Activated naive CD4-positive, alpha-beta T cell treated with anti-CD3 and anti-CD28 coated beads, Interleukin-2, amount 50 U/mL, for 72 hours (primary cell): ENCODE measurements at regions not wholly inside any gene's neighbourhood (a gene's known extent, or its start where the extent isn't known, plus 50 kb on each side); places are given as distances from the start of the nearest gene placed in this dataset.

ENCODE experiments used
- ATAC-seq, 2 donors: fragments of 150-1000 bp; cut with Tn5 transposase; 2 replicates each; pipeline ENCODE4 v1.10.0; 2021; ENCODE audit warnings: mild to moderate bottlenecking in 2 of 2, moderate library complexity in 2 of 2
- DNase-seq, 2 donors: peaks; one replicate each; pipeline ENCODE4 v3.0.0; 2021 to 2022; ENCODE audit warnings: low spot score in 2 of 2
- H3K27ac Mint-ChIP-seq, 2 donors: one replicate each; pipeline ENCODE4 v1.8.0; 2022; ENCODE audit warnings: mild to moderate bottlenecking in 2 of 2, mixed read lengths in 2 of 2
- H3K36me3 Mint-ChIP-seq, 2 donors: one replicate each; pipeline ENCODE4 v1.8.0; 2022; ENCODE audit warnings: mixed read lengths in 2 of 2
- H3K9me3 Mint-ChIP-seq, 2 donors: one replicate each; pipeline ENCODE4 v1.8.0; 2022; ENCODE audit warnings: mixed read lengths in 2 of 2

DNA sequence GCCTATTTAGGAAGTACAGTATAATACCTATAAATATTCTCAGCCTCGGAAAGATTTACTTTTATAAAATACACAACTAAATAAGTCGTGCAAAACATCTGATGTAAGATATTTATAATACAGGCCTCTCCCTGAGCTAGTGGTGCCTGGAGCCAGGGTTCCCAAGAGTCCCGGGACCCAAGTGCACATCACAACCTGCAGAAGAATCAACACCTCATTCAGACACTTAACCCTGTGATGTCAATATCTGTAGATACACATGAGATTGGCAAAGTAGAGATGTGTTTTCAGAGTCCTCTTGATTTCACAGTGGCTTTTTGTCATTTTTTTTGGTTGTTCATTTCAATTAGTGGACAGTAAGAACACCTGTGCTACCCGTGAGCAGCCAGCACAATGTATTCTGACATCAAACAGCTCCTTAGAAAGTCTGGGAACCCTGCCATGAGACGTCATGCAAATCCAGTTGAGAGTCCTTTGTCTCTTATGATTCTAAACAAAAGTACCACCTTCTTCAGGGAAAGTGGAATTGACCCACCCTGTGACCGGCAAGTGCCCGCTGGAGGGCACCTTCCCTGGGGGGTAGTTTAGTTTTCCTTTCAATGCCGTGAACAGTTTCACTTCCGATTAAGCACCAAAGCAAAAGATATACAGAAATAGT lies 101.6 kb downstream of the DACT2 start:
- DNase-seq (no peak), ATAC-seq (no peak)
- no peak overlapping the region for H3K27ac Mint-ChIP-seq
- no peaks in the 10 kb centered on the region for H3K9me3 Mint-ChIP-seq
- no peaks in the 10 kb centered on the region for H3K36me3 Mint-ChIP-seq

DNA sequence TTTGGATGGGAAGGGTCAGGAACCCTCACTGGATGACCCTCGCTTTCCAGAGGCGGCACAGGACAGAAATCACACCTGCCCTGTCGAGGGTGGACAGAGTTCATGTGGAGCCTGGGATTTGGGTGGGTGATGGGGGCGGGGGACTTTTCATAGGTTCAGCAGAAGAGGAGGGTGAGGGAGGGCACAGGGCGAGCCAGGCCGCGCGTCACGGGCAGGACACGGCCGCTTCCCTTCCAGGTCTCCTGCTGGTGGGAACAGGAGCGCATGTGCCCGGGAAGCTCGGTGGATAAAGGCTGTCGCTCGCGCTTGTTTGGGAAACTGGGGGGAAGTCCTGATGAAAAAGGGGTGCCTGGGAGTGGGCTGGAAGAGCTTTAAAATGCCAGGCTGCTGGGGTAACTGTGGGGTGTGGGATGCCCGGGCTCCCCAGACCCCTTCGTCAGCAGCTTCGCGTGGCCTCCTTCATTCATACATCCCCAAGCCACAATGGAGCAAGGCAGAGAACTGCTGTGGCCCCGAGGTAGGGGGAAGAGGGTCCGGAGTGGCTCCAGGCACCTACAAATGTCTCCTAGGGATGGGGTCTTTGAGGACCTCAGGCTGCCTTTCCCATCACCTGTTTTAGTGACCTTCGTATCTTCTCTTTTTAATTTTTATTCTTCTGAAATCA lies 102.2 kb downstream of the DACT2 start:
- H3K36me3 Mint-ChIP-seq = no peaks in the 10 kb centered on the region
- no peak overlapping the region for H3K27ac Mint-ChIP-seq
- ATAC-seq (no peak), DNase-seq (no peak)
- no peaks in the 10 kb centered on the region for H3K9me3 Mint-ChIP-seq

DNA sequence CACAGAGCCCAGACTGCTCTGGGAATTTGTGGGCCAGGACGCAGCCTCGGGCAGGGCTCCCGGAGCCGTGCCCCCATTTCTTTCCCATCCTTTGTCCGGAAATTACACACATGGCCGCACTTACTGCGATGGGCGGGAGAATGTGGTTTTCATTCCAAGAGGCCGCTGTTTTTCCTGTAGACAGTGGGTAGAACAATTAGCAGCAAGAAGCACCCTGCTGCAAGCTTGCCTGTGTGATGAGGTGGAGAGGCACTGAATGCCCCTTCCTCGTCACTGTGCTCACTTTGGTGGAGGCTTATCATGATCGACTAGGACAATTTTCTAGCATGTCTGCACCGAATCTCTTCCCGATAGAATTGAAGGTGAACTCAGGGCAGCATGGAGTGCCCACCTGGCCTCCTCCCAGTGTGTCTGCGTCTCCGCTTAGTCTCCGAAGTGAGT lies 102.8 kb downstream of the DACT2 start:
- ATAC-seq (no peak), DNase-seq (no peak)
- no peaks in the 10 kb centered on the region for H3K9me3 Mint-ChIP-seq
- no peak overlapping the region for H3K27ac Mint-ChIP-seq
- H3K36me3 Mint-ChIP-seq = no peaks in the 10 kb centered on the region

DNA sequence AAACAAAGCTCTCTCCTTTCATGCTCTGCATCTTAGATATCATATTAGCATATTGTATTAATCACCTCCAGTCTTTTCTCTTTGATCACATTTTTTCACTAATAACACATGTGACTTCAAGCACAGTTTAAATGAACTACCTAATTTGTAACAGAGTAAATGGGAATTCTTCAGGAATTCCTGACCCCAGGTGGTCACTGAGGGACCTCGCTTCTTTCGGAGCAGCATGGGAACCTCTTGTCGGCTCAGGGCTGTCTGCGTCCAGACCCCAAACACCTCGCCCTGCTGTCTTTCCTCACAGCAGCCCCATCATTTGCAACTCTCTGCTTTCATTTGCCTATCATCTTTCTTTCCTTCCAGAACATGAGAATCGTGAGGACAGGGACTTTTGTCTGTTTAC lies 103.5 kb downstream of the DACT2 start:
- Mint-ChIP-seq H3K9me3 (no peaks in the 10 kb centered on the region), H3K36me3 (no peaks in the 10 kb centered on the region), H3K27ac (peak overlapping the region in 1 of 2 donors; percentile 45)
- DNase-seq = no peak
- no peak for ATAC-seq

DNA sequence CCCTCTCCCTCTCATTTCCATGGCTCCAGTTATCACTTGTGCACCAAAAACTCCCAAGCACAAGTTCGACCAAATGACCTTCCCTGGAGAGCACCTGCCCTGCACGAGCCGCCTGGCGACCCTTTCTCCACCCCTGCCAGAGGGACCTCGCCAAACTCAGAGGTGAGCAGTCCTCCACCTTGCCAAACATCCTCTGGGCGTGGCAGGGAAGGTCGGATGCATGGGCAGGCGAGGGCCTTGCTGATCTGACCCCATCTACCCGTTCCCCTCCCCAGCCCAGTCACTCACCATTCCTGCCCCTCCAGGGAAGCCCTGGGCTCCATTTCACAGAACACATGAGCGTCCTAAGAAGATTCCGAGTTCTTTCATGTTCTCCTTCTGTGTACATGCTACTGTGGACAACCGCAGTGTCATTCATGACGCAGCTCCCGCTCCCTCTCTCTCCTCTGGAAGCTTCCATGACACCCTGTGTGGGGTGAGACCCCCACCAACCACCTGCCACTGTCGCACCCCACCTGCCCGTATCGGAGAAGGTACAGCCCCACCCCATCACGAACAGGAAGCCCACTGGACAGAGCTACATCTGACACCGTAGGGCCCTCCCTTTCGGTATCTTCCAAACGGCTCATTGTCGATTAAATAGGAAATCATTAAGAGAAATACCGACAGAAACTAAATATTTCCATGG lies 104.3 kb downstream of the DACT2 start:
- Mint-ChIP-seq H3K9me3 (no peaks in the 10 kb centered on the region), H3K27ac (peak overlapping the region; percentile 6 to 8), H3K36me3 (no peaks in the 10 kb centered on the region)
- DNase-seq (no peak), ATAC-seq (no peak)

DNA sequence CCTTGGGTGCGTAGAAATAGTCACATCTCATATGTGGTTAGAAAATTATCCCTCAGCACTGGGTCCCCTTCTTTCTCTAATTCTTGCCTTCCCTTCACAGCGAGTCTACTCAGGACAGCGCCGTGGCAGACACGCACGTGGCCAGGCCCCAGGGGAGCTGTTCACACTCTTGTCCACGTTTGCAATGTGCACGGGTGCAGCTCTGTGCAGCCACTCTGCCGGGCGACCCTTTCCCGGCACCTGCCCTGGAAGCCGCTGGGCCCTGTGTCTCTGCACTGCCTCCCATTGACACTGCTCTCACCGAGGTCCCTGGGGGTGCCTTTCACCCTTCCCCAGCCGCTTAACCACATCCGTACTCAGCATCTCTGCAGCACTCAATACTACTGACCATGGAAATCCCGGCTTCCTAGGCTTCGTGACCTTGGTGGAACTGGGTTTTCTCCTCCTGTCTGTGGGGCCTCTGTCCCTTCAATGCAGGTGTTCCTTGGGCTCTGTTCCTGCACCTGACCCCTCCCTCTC lies 104.9 kb downstream of the DACT2 start:
- H3K9me3 Mint-ChIP-seq = no peaks in the 10 kb centered on the region
- H3K36me3 Mint-ChIP-seq = no peaks in the 10 kb centered on the region
- DNase-seq (no peak), ATAC-seq (no peak)
- no peak overlapping the region for H3K27ac Mint-ChIP-seq

DNA sequence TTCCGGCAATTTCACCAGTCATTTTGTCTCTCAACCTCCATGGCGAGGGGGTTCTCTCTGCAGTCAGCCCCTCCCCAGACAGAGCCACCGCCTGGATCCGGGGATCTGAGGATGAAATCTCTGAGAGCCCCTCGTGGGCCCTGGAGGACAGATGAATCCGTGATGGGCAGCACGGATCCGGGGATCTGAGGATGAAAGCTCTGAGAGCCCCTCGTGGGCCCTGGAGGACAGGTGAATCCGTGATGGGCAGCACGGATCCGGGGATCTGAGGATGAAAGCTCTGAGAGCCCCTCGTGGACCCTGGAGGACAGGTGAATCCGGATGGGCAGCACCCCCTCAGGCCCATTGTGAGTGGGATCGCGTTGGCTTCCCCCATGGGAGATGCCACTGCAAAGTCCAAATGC lies 106.5 kb downstream of the DACT2 start:
- no peak for ATAC-seq
- no peak for DNase-seq
- Mint-ChIP-seq H3K36me3 (no peaks in the 10 kb centered on the region), H3K27ac (no peak overlapping the region), H3K9me3 (no peaks in the 10 kb centered on the region)

DNA sequence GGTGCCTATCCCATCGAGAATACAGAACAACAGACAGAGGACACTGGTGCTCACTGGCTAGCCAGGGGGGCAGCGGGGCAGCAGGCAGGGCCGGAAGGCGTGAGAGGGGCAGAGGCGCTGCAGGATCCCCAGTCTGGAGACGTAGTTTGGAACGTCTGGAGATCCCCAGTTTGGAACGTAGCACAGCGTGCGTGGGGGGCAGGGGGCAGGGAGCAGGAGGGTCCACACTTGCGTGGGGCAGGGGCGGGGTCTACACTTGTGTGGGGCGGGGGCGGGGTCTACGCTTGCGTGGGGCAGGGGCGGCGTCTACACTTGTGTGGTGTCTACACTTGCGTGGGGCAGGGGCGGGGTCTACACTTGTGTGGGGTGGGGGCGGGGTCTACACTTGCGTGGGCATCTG lies 107.2 kb downstream of the DACT2 start:
- no peak overlapping the region for H3K27ac Mint-ChIP-seq
- H3K9me3 Mint-ChIP-seq = no peaks in the 10 kb centered on the region
- no peaks in the 10 kb centered on the region for H3K36me3 Mint-ChIP-seq
- no peak for ATAC-seq
- DNase-seq = no peak

DNA sequence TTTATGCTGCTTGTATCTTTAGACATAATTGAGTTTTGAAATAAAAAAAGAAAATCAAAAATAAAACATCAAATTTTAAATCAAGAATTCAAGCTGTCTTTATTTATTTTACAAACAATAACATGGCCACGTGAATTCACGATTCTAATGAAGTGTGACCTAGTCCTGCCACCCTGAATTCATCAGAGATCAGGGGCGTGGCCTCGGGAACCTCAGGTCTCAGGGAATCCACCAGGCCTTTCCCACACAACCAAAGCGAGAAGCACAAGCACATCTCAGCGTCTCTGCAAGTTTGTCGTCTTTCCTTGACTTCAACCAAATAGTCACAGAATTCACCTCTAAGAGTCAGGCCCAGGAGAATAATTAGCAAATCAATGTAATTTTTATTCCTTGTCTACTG lies 107.9 kb downstream of the DACT2 start:
- H3K27ac Mint-ChIP-seq = no peak overlapping the region
- ATAC-seq (no peak), DNase-seq (no peak)
- H3K36me3 Mint-ChIP-seq = no peaks in the 10 kb centered on the region
- no peaks in the 10 kb centered on the region for H3K9me3 Mint-ChIP-seq

DNA sequence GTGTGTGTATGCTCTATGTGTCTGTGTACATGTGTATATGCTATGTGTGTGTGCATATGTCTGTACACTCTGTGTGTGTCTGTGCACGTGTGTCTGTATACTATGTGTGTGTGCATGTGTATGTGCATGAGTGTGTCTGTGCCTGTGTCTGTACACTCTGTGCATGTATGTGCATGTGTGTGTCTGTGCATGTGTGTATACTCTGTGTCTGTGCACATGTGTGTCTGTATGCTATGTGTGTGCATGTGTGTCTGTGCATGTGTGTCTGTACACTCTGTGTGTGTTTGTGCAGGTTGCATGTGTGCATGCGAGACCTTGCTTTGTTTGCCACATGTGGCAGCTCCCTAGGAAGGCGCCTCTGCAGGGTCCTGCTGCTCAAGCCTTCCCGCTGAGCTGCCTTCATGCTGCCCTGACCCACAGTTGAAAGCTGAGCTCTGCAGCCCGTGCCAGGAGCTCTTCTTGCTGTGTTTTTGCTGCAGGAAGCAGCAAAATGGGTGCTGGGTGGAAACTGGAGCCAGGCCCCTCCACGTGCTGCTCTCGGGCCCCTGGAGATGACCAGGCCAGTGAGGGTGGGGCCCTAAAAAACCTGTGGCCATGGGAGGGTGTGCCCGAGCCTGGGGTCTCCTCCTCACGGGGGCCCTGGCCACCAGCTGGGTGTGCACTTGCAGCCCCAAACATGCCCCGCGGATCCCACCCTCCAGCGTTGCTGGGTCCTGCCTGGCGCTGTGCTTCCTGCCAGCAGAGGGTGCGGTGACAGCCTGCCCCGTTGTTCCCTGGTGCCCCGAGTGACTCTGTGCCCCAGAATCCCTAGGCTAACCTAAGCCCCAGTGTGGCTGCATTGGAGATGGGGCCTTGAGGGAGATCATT lies 109.1 kb downstream of the DACT2 start:
- H3K36me3 Mint-ChIP-seq = no peaks in the 10 kb centered on the region
- no peaks in the 10 kb centered on the region for H3K9me3 Mint-ChIP-seq
- no peak overlapping the region for H3K27ac Mint-ChIP-seq
- no peak for DNase-seq
- no peak for ATAC-seq

DNA sequence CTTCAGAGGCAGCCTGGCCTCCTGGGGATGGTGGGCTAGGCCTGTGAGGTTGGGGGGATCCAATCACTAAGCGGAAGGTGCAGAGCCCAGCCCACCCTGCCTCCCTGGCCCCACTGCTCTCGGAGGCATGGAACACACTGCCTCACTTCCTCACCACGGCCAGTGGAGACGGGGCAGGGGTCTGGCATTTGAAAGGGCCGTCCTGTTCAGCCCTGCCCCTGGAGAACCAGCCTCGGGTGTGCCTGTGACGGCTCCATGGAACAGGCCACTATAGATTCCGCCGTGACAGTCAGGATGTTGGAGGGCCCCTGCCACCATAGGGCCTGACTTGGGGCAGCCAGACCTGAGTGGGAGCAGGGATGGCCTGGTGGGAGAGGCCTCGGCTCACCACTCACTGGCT lies 110.2 kb downstream of the DACT2 start:
- Mint-ChIP-seq H3K27ac (no peak overlapping the region), H3K9me3 (no peaks in the 10 kb centered on the region), H3K36me3 (no peaks in the 10 kb centered on the region)
- ATAC-seq (no peak), DNase-seq (no peak)

DNA sequence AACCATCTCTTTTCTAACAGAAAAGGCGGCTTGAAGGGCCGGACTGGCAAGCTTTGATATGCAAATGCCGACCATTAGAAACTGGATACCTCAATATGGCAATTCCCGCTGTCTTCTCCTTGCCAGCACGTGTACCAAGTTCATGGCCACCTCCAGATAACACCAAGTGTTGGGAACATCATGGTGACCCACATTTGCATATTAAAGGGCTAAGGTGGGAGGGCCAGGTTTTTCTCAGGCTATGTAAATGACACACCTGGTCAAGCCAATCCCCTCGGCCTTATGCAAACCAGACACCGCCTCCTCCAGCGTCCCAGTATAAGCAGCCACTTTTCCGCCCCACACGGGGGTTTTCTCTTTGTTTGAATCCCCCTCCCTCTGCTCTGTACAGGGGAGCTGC lies 110.7 kb downstream of the DACT2 start:
- Mint-ChIP-seq H3K36me3 (no peaks in the 10 kb centered on the region), H3K9me3 (no peaks in the 10 kb centered on the region), H3K27ac (no peak overlapping the region)
- no peak for ATAC-seq
- DNase-seq = no peak

DNA sequence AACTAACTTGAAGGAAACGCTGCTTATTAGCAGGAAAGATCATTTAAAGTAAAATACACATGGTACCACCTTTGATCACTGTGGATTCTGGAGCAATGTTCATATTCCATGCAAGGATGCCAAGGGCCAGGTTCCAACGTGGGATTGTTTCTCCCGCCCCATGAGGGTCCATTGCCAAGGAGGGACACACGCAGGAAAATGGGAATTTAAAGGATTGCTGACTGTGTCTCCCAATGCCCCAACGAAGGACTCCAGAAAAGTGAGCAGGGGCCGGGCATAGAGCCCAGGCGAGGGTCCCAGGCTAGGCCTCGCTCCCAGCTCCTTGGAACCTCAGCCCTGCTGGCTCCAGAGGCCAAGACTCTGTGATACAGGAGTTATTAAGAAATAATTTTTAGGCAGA lies 111.2 kb downstream of the DACT2 start:
- H3K27ac Mint-ChIP-seq = no peak overlapping the region
- DNase-seq (no peak), ATAC-seq (no peak)
- H3K36me3 Mint-ChIP-seq = no peaks in the 10 kb centered on the region
- H3K9me3 Mint-ChIP-seq = no peaks in the 10 kb centered on the region

DNA sequence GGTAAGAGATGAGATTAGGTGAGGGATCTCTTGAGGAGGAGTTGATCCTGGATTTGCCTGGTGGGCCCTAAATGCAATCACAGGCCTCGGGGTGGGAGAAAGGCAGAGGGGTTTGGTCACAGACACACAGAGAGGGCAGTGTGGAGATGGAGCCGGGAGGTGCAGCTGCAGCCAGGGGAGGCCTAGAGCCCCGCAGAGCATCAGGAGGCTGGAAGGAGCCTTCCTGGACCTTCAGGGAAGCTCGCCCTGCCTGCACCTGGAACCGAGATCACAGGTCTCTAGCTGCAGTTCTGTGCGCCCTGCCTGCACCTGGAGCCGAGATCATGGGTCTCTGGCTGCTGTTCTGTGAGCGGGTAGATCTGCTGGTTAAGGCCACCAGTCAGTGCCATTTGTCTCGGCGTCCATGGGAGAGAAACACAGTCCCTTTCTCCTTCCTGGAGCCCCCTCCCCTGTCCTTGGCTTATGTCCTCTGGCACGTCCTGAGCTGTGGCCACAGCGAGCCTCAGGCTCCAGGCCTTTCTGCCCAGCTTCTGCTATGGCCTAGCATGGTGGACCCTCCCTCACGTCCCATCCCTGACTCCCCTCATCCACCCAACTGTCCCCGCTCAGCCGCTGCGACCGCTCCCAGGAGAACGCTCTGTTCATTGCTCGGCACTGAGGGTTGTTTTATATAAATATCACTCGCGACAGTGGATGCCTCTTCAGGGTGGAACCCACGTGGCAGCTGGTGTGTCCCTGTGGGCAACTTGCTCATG lies 112.0 kb downstream of the DACT2 start:
- ATAC-seq (no peak), DNase-seq (no peak)
- H3K27ac Mint-ChIP-seq = no peak overlapping the region
- H3K36me3 Mint-ChIP-seq = no peaks in the 10 kb centered on the region
- H3K9me3 Mint-ChIP-seq = no peaks in the 10 kb centered on the region

DNA sequence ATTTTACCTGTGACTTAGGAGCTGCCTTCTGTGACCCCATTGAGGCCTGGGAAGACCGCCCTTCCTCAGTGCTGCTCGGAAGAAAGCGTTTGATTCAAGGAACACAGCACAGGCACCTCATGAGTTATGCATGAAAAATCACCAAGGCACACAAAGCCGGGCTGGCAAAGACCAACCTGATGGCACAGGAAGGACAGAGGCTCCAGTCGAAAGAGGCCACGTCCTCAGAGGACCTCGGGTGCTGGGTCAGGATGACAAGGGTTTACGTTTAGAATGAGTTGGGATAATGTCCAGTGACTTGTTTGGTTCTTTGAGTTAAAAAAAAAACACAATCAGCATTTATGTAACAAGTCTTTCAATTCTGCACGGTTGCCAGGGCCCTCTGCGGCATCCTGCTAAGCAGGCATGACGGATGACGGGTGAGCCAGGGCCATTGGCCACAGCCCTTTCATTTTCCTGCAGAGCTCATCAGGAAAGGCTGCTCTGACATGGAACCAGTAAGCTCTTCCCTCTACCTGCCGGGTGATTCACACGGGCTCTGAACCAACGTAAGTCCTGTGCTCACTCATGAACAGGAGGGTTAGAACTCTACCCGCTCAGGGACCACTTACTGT lies 112.8 kb downstream of the DACT2 start:
- Mint-ChIP-seq H3K36me3 (no peaks in the 10 kb centered on the region), H3K9me3 (no peaks in the 10 kb centered on the region), H3K27ac (no peak overlapping the region)
- no peak for DNase-seq
- no peak for ATAC-seq

DNA sequence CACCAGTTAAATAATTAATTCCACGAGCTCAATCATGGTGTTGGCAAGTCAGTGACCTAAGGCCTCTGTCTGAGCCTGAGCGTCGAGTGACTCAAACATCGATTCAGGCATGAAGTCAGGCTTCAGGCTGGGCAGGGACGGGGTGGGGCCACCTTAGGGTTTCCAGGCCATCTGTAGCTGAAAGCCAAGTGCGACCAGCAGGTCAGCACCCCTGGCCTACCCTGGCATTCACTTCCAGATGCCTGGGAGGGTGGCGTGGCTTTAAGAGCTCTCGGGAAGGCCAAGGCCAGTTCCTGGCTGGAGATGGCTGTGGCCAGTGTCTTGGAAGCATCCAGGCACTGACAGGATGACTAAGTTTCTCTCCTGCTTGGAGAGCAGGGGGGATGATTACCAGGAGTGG lies 113.4 kb downstream of the DACT2 start:
- Mint-ChIP-seq H3K36me3 (no peaks in the 10 kb centered on the region), H3K9me3 (no peaks in the 10 kb centered on the region), H3K27ac (no peak overlapping the region)
- DNase-seq (no peak), ATAC-seq (no peak)
